H1 (cell line): ENCODE measurements at regions not wholly inside any gene's neighbourhood (a gene's known extent, or its start where the extent isn't known, plus 50 kb on each side); places are given as distances from the start of the nearest gene placed in this dataset.

ENCODE experiments used
- CTCF ChIA-PET: fragments of 300-600 bp; sonication (Branson Sonifier 250); formaldehyde crosslinking; loops from one replicate; lab custom pipeline; 2021; ENCODE audit not compliant: partially characterized antibody; lab: Charles Lee
- POLR2A ChIA-PET: fragments of 300-600 bp; sonication (Branson Sonifier 250); formaldehyde crosslinking; loops from one replicate; lab custom pipeline; 2021; ENCODE audit warnings: inconsistent platforms; ENCODE audit not compliant: partially characterized antibody; lab: Charles Lee
- DNase-seq, 2 experiments: peaks; one replicate each; pipeline versions ENCODE4 v3.0.0 to v3.0.0-alpha.2; 2010 to 2022; ENCODE audit warnings: low spot score in 2 of 2, low read depth in 1 of 2, mixed read lengths in 1 of 2
- FAIRE-seq: peaks from 2 replicates; lab custom pipeline; 2011; peaks lifted over from hg19 to GRCh38; lab: Jason Lieb, UNC
- H2AFZ ChIP-seq: 2 replicates; pipeline ENCODE4 v1.8.1; 2012; ENCODE audit warnings: low read length, inconsistent platforms
- H2AK5ac ChIP-seq: 2 replicates; pipeline ENCODE4 v1.6.1; 2013; ENCODE audit warnings: low read depth, low read length
- H2BK120ac ChIP-seq: replicated peaks from 2 replicates; pipeline ENCODE3; 2013; ENCODE audit warnings: low read depth, low read length, inconsistent platforms
- H2BK12ac ChIP-seq: 2 replicates; pipeline ENCODE4 v1.6.1; 2013; ENCODE audit warnings: low read depth, low read length
- H2BK15ac ChIP-seq: 2 replicates; pipeline ENCODE4 v1.6.1; 2013; ENCODE audit warnings: low read length
- H2BK20ac ChIP-seq: 2 replicates; pipeline ENCODE4 v1.6.1; 2013; ENCODE audit warnings: low read length
- H2BK5ac ChIP-seq: 2 replicates; pipeline ENCODE4 v1.6.1; 2013; ENCODE audit warnings: low read depth, low read length
- H3K14ac ChIP-seq: 2 replicates; pipeline ENCODE4 v1.6.1; 2013; ENCODE audit warnings: inconsistent platforms; ENCODE audit not compliant: insufficient read length
- H3K18ac ChIP-seq: 2 replicates; pipeline ENCODE4 v1.6.1; 2013; ENCODE audit warnings: low read length; ENCODE audit errors: extremely low read depth
- H3K23ac ChIP-seq: 2 replicates; pipeline ENCODE4 v1.6.1; 2013; ENCODE audit warnings: inconsistent platforms; ENCODE audit not compliant: insufficient read length
- H3K23me2 ChIP-seq: 2 replicates; pipeline ENCODE4 v1.6.1; 2013; ENCODE audit warnings: low read depth, low read length
- H3K27ac ChIP-seq: 2 replicates; pipeline ENCODE4 v1.6.1; 2011; ENCODE audit warnings: low read depth, low read length, inconsistent platforms
- H3K27me3 ChIP-seq, 4 experiments: replicated peaks in 1 of 4; 1 replicate in 1 of 4; 2 replicates in 3 of 4; pipeline versions ENCODE4 v1.6.1 to v1.8.1; 2011 to 2013; ENCODE audit warnings: low read length in 3 of 4, mild to moderate bottlenecking in 3 of 4, inconsistent platforms in 2 of 4, mixed read lengths in 2 of 4, moderate library complexity in 1 of 4; ENCODE audit not compliant: control insufficient read depth in 3 of 4, insufficient read depth in 3 of 4; ENCODE audit errors: extremely low read depth in 1 of 4
- H3K36me3 ChIP-seq, 4 experiments: 2 replicates each; pipeline versions ENCODE4 v1.6.1 to v1.8.1; 2011 to 2013; ENCODE audit warnings: mild to moderate bottlenecking in 4 of 4, low read length in 3 of 4, moderate library complexity in 2 of 4, control low read depth in 1 of 4, inconsistent platforms in 1 of 4; ENCODE audit not compliant: insufficient read depth in 4 of 4, control insufficient read depth in 2 of 4
- H3K4ac ChIP-seq: replicated peaks from 2 replicates; pipeline ENCODE3; 2013; ENCODE audit warnings: low read length, low read depth, mixed read lengths, inconsistent platforms; ENCODE audit not compliant: insufficient read length
- H3K4me1 ChIP-seq, 4 experiments: replicated peaks in 1 of 4; 1 replicate in 1 of 4; 2 replicates in 3 of 4; pipeline versions ENCODE4 v1.6.1 to v1.8.1; 2011 to 2013; ENCODE audit warnings: low read length in 3 of 4, inconsistent platforms in 2 of 4, mixed read lengths in 1 of 4; ENCODE audit not compliant: insufficient read depth in 4 of 4, control insufficient read depth in 3 of 4
- H3K4me2 ChIP-seq, 2 experiments: 2 replicates each; pipeline versions ENCODE4 v1.6.1 to v1.8.1; 2011 to 2013; ENCODE audit warnings: low read depth in 2 of 2, low read length in 2 of 2, control low read depth in 1 of 2, inconsistent platforms in 1 of 2, mild to moderate bottlenecking in 1 of 2; ENCODE audit not compliant: insufficient read depth in 1 of 2
- H3K4me3 ChIP-seq, 4 experiments: fragments of 200-600, 300-600 bp in 1 of 4; sonication (generic), shearing (Covaris generic), sonication (Bioruptor Twin) in 1 of 4; 2 replicates each; pipeline versions ENCODE4 v1.5.1 to v1.8.1; 2011 to 2016; ENCODE audit warnings: low read length in 4 of 4, low read depth in 3 of 4, control low read depth in 2 of 4, inconsistent platforms in 2 of 4, mild to moderate bottlenecking in 2 of 4, mixed read lengths in 1 of 4, moderate library complexity in 1 of 4; ENCODE audit not compliant: insufficient read depth in 2 of 4; ENCODE audit errors: extremely low read depth in 1 of 4
- H3K56ac ChIP-seq: replicated peaks from 2 replicates; pipeline ENCODE3; 2013; ENCODE audit warnings: low read depth, mild to moderate bottlenecking, mixed read lengths, low read length, inconsistent platforms; ENCODE audit not compliant: insufficient read length
- H3K79me1 ChIP-seq: 2 replicates; pipeline ENCODE4 v1.6.1; 2013; ENCODE audit warnings: low read depth, low read length, control low read depth
- H3K79me2 ChIP-seq, 2 experiments: 2 replicates each; pipeline versions ENCODE4 v1.6.1 to v1.8.1; 2012 to 2013; ENCODE audit warnings: low read length in 2 of 2, mild to moderate bottlenecking in 2 of 2, inconsistent platforms in 1 of 2; ENCODE audit not compliant: insufficient read depth in 2 of 2, control insufficient read depth in 1 of 2
- H3K9ac ChIP-seq, 4 experiments: replicated peaks in 1 of 4; 1 replicate in 1 of 4; 2 replicates in 3 of 4; pipeline versions ENCODE4 v1.6.1 to v1.8.1; 2011 to 2013; ENCODE audit warnings: low read depth in 3 of 4, low read length in 3 of 4, control low read depth in 2 of 4, mild to moderate bottlenecking in 2 of 4, moderate library complexity in 2 of 4, inconsistent platforms in 1 of 4; ENCODE audit errors: extremely low read depth in 1 of 4
- H3K9me3 ChIP-seq, 2 experiments: 2 replicates each; pipeline versions ENCODE4 v1.6.1 to v1.8.1; 2012 to 2013; ENCODE audit warnings: mild to moderate bottlenecking in 2 of 2, moderate library complexity in 2 of 2, control low read depth in 1 of 2, inconsistent platforms in 1 of 2, low read depth in 1 of 2, low read length in 1 of 2, mixed read lengths in 1 of 2; ENCODE audit not compliant: insufficient read depth in 2 of 2
- H4K20me1 ChIP-seq, 2 experiments: replicated peaks in 1 of 2; 2 replicates each; pipeline versions ENCODE3 to v1.8.1; 2011 to 2013; ENCODE audit warnings: inconsistent platforms in 2 of 2, low read length in 2 of 2, mild to moderate bottlenecking in 1 of 2; ENCODE audit not compliant: insufficient read depth in 2 of 2, control insufficient read depth in 1 of 2
- H4K5ac ChIP-seq: 2 replicates; pipeline ENCODE4 v1.6.1; 2013; ENCODE audit warnings: low read length, low read depth, mixed read lengths, inconsistent platforms; ENCODE audit not compliant: insufficient read length
- H4K8ac ChIP-seq: 2 replicates; pipeline ENCODE4 v1.8.0; 2013; ENCODE audit warnings: mild to moderate bottlenecking, moderate library complexity, low read length, inconsistent platforms; ENCODE audit not compliant: insufficient read depth; ENCODE audit errors: extremely low read depth
- H4K91ac ChIP-seq: replicated peaks from 2 replicates; pipeline ENCODE3; 2013; ENCODE audit warnings: low read length, mixed read lengths, inconsistent platforms; ENCODE audit not compliant: insufficient read length
- CEBPB ChIP-seq: IDR thresholded peaks from 2 replicates; pipeline ENCODE4 v1.6.1; 2012; ENCODE audit warnings: low read depth, low read length
- CTCF ChIP-seq, 3 experiments: IDR thresholded peaks; 1 replicate in 2 of 3; 2 replicates in 1 of 3; pipeline versions ENCODE4 v1.5.1 to v1.6.1; 2011; ENCODE audit warnings: low read length in 3 of 3, mild to moderate bottlenecking in 3 of 3, inconsistent platforms in 2 of 3, low read depth in 1 of 3, moderate library complexity in 1 of 3; ENCODE audit not compliant: insufficient read depth in 1 of 3; ENCODE audit errors: control extremely low read depth in 1 of 3
- EP300 ChIP-seq, 2 experiments: IDR thresholded peaks; 1 replicate in 1 of 2; 2 replicates in 1 of 2; pipeline ENCODE4 v1.6.1; 2011 to 2012; ENCODE audit warnings: low read depth in 2 of 2, low read length in 2 of 2, mild to moderate bottlenecking in 2 of 2, borderline replicate concordance in 1 of 2, inconsistent platforms in 1 of 2, moderate library complexity in 1 of 2
- GTF2F1 ChIP-seq: IDR thresholded peaks from 2 replicates; pipeline ENCODE4 v1.6.1; 2012; ENCODE audit warnings: low read depth, low read length, improper control_type of control experiment, borderline replicate concordance
- JUN ChIP-seq: IDR thresholded peaks from 2 replicates; pipeline ENCODE4 v1.6.1; 2011; ENCODE audit warnings: low read depth, mild to moderate bottlenecking, improper control_type of control experiment, low read length
- KDM5A ChIP-seq: fragments of 200-600 bp; IDR thresholded peaks from 2 replicates; pipeline ENCODE4 v1.7.1; 2012; ENCODE audit warnings: mild to moderate bottlenecking, low read length, inconsistent platforms, mixed read lengths
- PHF8 ChIP-seq: fragments of 200-600 bp; sonication (generic); conservative IDR thresholded peaks from 2 replicates; pipeline ENCODE4 v1.7.1; 2012; ENCODE audit warnings: low read depth, mild to moderate bottlenecking, inconsistent platforms, low read length, moderate library complexity
- POLR2A ChIP-seq, 2 experiments: IDR thresholded peaks; 1 replicate in 1 of 2; 2 replicates in 1 of 2; pipeline ENCODE4 v1.6.1; 2011; ENCODE audit warnings: low read depth in 2 of 2, low read length in 2 of 2, mild to moderate bottlenecking in 2 of 2; ENCODE audit errors: control extremely low read depth in 1 of 2
- RBBP5 ChIP-seq: IDR thresholded peaks from 2 replicates; pipeline ENCODE4 v1.7.1; 2012; ENCODE audit warnings: low read depth, mild to moderate bottlenecking, inconsistent platforms, low read length, moderate library complexity, borderline replicate concordance
- SP2 ChIP-seq: IDR thresholded peaks from 2 replicates; pipeline ENCODE4 v1.6.1; 2012; ENCODE audit warnings: mild to moderate bottlenecking, low read length, inconsistent platforms
- YY1 ChIP-seq: IDR thresholded peaks from 2 replicates; pipeline ENCODE4 v1.6.1; 2011; ENCODE audit warnings: low read depth, mild to moderate bottlenecking, low read length
- WGBS, 2 experiments: shearing (Covaris generic) in 1 of 2; methylation state at CpG; one replicate each; pipeline versions ENCODE4 v1.1.6 to v1.1.7; 2013 to 2015; ENCODE audit warnings: low lambda C conversion rate in 2 of 2, mixed read lengths in 2 of 2, inconsistent platforms in 1 of 2, low coverage in 1 of 2, missing lambda C conversion rate in 1 of 2; ENCODE audit not compliant: insufficient replicate concordance in 2 of 2, insufficient coverage in 1 of 2, insufficient read length in 1 of 2; ENCODE audit errors: extremely low coverage in 1 of 2, missing lambda C conversion rate in 1 of 2; 5-methylcytosine and 5-hydroxymethylcytosine counted together

DNA sequence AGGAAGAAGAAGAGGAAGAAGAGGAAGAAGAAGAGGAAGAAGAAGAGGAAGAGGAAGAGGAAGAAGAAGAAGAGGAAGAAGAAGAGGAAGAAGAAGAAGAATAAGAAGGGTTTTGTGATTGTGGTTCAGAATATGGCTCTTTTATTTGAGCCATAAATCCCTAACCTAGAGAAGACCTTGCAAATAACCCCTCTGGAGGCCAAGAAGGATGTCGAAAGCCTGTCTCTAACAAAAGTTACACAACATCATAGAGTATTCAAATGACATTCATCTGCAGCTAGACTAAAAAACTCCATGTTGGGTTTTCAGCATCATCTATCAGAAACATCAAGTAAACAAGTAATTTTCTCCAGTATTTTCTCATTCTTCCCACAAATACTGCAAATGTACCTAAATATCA is 100.9 kb downstream of the RNASET2 start:
- Histone ChIP-seq H3K23ac (no peak overlapping the region), H2BK12ac (no peak overlapping the region), H2BK120ac (no peak overlapping the region)
- TF ChIP-seq CEBPB (no peak), CTCF (IDR thresholded peaks at IDR 0.05; ENCODE audit: control extremely low read depth in 1 of 3, insufficient read depth in 1 of 3, low read depth in 1 of 3, low read length in 3 of 3) (no peak), EP300 (IDR thresholded peaks at IDR 0.05; ENCODE audit: borderline replicate concordance in 1 of 2, low read depth in 2 of 2, low read length in 2 of 2) (no peak), YY1 (no peak), JUN (no peak), RBBP5 (no peak), GTF2F1 (no peak), PHF8 (no peak), KDM5A (no peak), SP2 (no peak), POLR2A (IDR thresholded peaks at IDR 0.05; ENCODE audit: control extremely low read depth in 1 of 2, low read depth in 2 of 2, low read length in 2 of 2) (no peak)
- TF ChIP-seq, all 59 proteins: peak for 0
- H3K23me2 ChIP-seq: no peaks in the 10 kb centered on the region
- ChIA-PET POLR2A (no interaction called here), CTCF (interaction anchor here (1.0 kb wide), 1 partner anchor 56 kb away, joined by 3 read pairs; no protein-coding TSS in a partner anchor)
- no peak overlapping the region for H4K91ac ChIP-seq
- H3K14ac ChIP-seq: no peak overlapping the region
- H4K5ac ChIP-seq: no peak overlapping the region
- H2AFZ ChIP-seq: no peak overlapping the region
- no peak overlapping the region for H2BK5ac ChIP-seq
- no peaks in the 10 kb centered on the region for H3K36me3 ChIP-seq
- FAIRE-seq: no peak
- no peaks in the 10 kb centered on the region for H3K79me2 ChIP-seq
- no peak overlapping the region for H4K8ac ChIP-seq
- H3K4ac ChIP-seq: no peak overlapping the region
- no peak overlapping the region for H3K56ac ChIP-seq
- no peak overlapping the region for H3K18ac ChIP-seq
- no peak overlapping the region for H2BK15ac ChIP-seq
- H4K20me1 ChIP-seq: no peaks in the 10 kb centered on the region
- H3K4me3 ChIP-seq: no peak overlapping the region
- H3K9ac ChIP-seq: no peak overlapping the region
- peaks cover 2% of the 10 kb centered on the region; the same call in 1 of the 2 replicates for H3K79me1 ChIP-seq
- WGBS, 2 experiments: 87% methylated on average over 1 of the region's 1 CpG; no CpG with 5 or more reads in 1 of the 2 experiments
- H3K4me2 ChIP-seq: no peak overlapping the region
- H3K27me3 ChIP-seq: no peaks in the 10 kb centered on the region
- no peaks in the 10 kb centered on the region for H3K4me1 ChIP-seq
- H3K9me3 ChIP-seq: no peaks in the 10 kb centered on the region
- H2AK5ac ChIP-seq: no peak overlapping the region
- H2BK20ac ChIP-seq: no peak overlapping the region
- DNase-seq: no peak
- H3K27ac ChIP-seq: no peak overlapping the region
